Right cardiac atrium (tissue), 5 donors: ENCODE measurements at regions not wholly inside any gene's neighbourhood (a gene's known extent, or its start where the extent isn't known, plus 50 kb on each side); places are given as distances from the start of the nearest gene placed in this dataset.
"Not testable (repeated sequence)": the region's sequence is repeated elsewhere in the genome, so short reads cannot be mapped to it uniquely, and the experiment has no call there.

Experiments used
- ATAC-seq, 2 donors: fragments of 200-7000 bp; cut with Tn5 transposase; one replicate each; pipeline versions ENCODE4 v1.8.0 to v1.9.1; 2020; ENCODE audit warnings: moderate library complexity in 2 of 2, mild to moderate bottlenecking in 1 of 2
- DNase-seq, 3 donors: peaks; one replicate each; pipeline ENCODE4 v3.0.0-alpha.2; 2020
- H3K27ac ChIP-seq: one replicate; pipeline ENCODE4 v1.5.1; 2013; ENCODE audit warnings: mild to moderate bottlenecking, low read length, control low read depth, moderate library complexity
- H3K27me3 ChIP-seq: one replicate; pipeline ENCODE4 v1.6.1; 2013; ENCODE audit not compliant: control insufficient read depth, insufficient read depth
- H3K4me1 ChIP-seq: one replicate; pipeline ENCODE4 v1.6.1; 2013; ENCODE audit warnings: low read length; ENCODE audit not compliant: control insufficient read depth, insufficient read depth
- H3K4me3 ChIP-seq: one replicate; pipeline ENCODE4 v1.5.1; 2013; ENCODE audit warnings: low read length, control low read depth
- H3K9me3 ChIP-seq: one replicate; pipeline ENCODE4 v1.6.1; 2013; ENCODE audit warnings: low read length; ENCODE audit not compliant: control insufficient read depth
- WGBS: extraction: QIAGEN DNeasy Blood & Tissue Kit; methylation state at CpG from one replicate; pipeline ENCODE4 v1.1.7; 2013; 5-methylcytosine and 5-hydroxymethylcytosine counted together
- intact Hi-C, 4 donors: fragments of 100-400 bp; cut with DNase I; formaldehyde crosslinking; loops; one replicate each; pipeline versions ENCODE4 v1.11.0 to v1.14.0; 2022 to 2023
- donor health status: healthy with polysubstance abuse.
- donor health status: DM: no; HTN: yes; CAD: no.
- donor health status: DM: no; HTN: no; CAD: no.
- donor health status: DM: no; HTN: yes; CAD: no; lungs with severe emphysema.
- donor health status: DM: yes; HTN: yes; CAD: no.

GRCh38 chr7:106444068-106444655 is 159.4 kb upstream of the NAMPT start:
- no peak for DNase-seq
- 76% methylated on average over 1 of the region's 1 CpG for WGBS
- H3K9me3 ChIP-seq, result no peaks in the 10 kb centered on the region
- no peak for ATAC-seq
- H3K27ac ChIP-seq, result no peak overlapping the region
- no peaks in the 10 kb centered on the region for H3K27me3 ChIP-seq
- H3K4me1 ChIP-seq, result no peaks in the 10 kb centered on the region
- H3K4me3 ChIP-seq, result no peak overlapping the region
- intact Hi-C loops, result no loop called here

- ATAC-seq (no peak), DNase-seq (no peak)
- 89% methylated on average over 4 of the region's 4 CpGs for WGBS
- intact Hi-C loops, result no loop called here
- H3K9me3 ChIP-seq, result no peaks in the 10 kb centered on the region
- no peak overlapping the region for H3K27ac ChIP-seq
- no peaks in the 10 kb centered on the region for H3K4me1 ChIP-seq
- no peak overlapping the region for H3K4me3 ChIP-seq
- H3K27me3 ChIP-seq, result no peaks in the 10 kb centered on the region
Measured at GRCh38 chr7:106443156-106443555, 158.4 kb upstream of the NAMPT start.

GRCh38 chr7:106442476-106442875 is 157.7 kb upstream of the NAMPT start:
- ATAC-seq (no peak), DNase-seq (no peak)
- no peak overlapping the region for H3K27ac ChIP-seq
- no peaks in the 10 kb centered on the region for H3K9me3 ChIP-seq
- H3K4me3 ChIP-seq, result no peak overlapping the region
- H3K4me1 ChIP-seq, result no peaks in the 10 kb centered on the region
- 90% methylated on average over 1 of the region's 1 CpG for WGBS
- H3K27me3 ChIP-seq, result no peaks in the 10 kb centered on the region
- intact Hi-C loops, result no loop called here

GRCh38 chr7:106441343-106441742 is 156.6 kb upstream of the NAMPT start:
- WGBS, result 87% methylated on average over 2 of the region's 2 CpGs
- H3K4me3 ChIP-seq, H3K9me3 ChIP-seq, DNase-seq, H3K27ac ChIP-seq, H3K27me3 ChIP-seq, intact Hi-C loops, H3K4me1 ChIP-seq, ATAC-seq: not testable (repeated sequence)

GRCh38 chr7:106436933-106437332 is 152.2 kb upstream of the NAMPT start:
- DNase-seq, H3K27me3 ChIP-seq, H3K27ac ChIP-seq, intact Hi-C loops, H3K9me3 ChIP-seq, H3K4me3 ChIP-seq, ATAC-seq, H3K4me1 ChIP-seq: not testable (repeated sequence)
- WGBS, result 84% methylated on average over 2 of the region's 2 CpGs

- H3K4me3 ChIP-seq, result no peak overlapping the region
- ATAC-seq, result no peak
- no peak for DNase-seq
- no peaks in the 10 kb centered on the region for H3K9me3 ChIP-seq
- no peak overlapping the region for H3K27ac ChIP-seq
- intact Hi-C loops, result no loop called here
- H3K4me1 ChIP-seq, result no peaks in the 10 kb centered on the region
- no peaks in the 10 kb centered on the region for H3K27me3 ChIP-seq
- WGBS, result 87% methylated on average over 2 of the region's 2 CpGs
Measured at GRCh38 chr7:106433377-106433776, 148.6 kb upstream of the NAMPT start.

- H3K4me3 ChIP-seq, result no peak overlapping the region
- intact Hi-C loops, result no loop called here
- no peaks in the 10 kb centered on the region for H3K27me3 ChIP-seq
- WGBS, result 53% methylated on average over 4 of the region's 4 CpGs
- H3K9me3 ChIP-seq, result no peaks in the 10 kb centered on the region
- ATAC-seq (no peak), DNase-seq (no peak)
- no peak overlapping the region for H3K27ac ChIP-seq
- no peaks in the 10 kb centered on the region for H3K4me1 ChIP-seq
Measured at GRCh38 chr7:106430535-106431455, 146.0 kb upstream of the NAMPT start.

GRCh38 chr7:106430103-106430502 is 145.3 kb upstream of the NAMPT start:
- DNase-seq (no peak), ATAC-seq (no peak)
- Histone ChIP-seq H3K9me3 (no peaks in the 10 kb centered on the region), H3K27ac (no peak overlapping the region), H3K4me1 (peaks cover 5% of the 10 kb centered on the region), H3K27me3 (no peaks in the 10 kb centered on the region), H3K4me3 (no peak overlapping the region)
- intact Hi-C loops, result no loop called here
- 68% methylated on average over 4 of the region's 4 CpGs for WGBS

- ATAC-seq, result no peak
- WGBS, result 80% methylated on average over 7 of the region's 7 CpGs
- no peaks in the 10 kb centered on the region for H3K27me3 ChIP-seq
- peak in 2 of 3 donors; percentile 33 to 45 for DNase-seq
- H3K4me1 ChIP-seq, result peaks cover 11% of the 10 kb centered on the region
- no peak overlapping the region for H3K27ac ChIP-seq
- H3K4me3 ChIP-seq, result no peak overlapping the region
- H3K9me3 ChIP-seq, result no peaks in the 10 kb centered on the region
- intact Hi-C loops, result no loop called here
Measured at GRCh38 chr7:106426803-106427202, 142.0 kb upstream of the NAMPT start.

- no peak overlapping the region for H3K4me3 ChIP-seq
- H3K27me3 ChIP-seq, result no peaks in the 10 kb centered on the region
- H3K9me3 ChIP-seq, result no peaks in the 10 kb centered on the region
- peak; percentile 79 to 81 for ATAC-seq
- peaks cover 14% of the 10 kb centered on the region for H3K4me1 ChIP-seq
- DNase-seq, result peak; percentile 68 to 76 (median 76)
- intact Hi-C loops, result no loop called here
- H3K27ac ChIP-seq, result peak overlapping the region; percentile 63
- 17% methylated on average over 7 of the region's 7 CpGs for WGBS
Measured at GRCh38 chr7:106425017-106425719, 140.4 kb upstream of the NAMPT start.

GRCh38 chr7:106424476-106425016 is 139.8 kb upstream of the NAMPT start:
- Histone ChIP-seq H3K4me1 (peaks cover 14% of the 10 kb centered on the region), H3K27ac (no peak overlapping the region), H3K27me3 (no peaks in the 10 kb centered on the region), H3K4me3 (no peak overlapping the region), H3K9me3 (no peaks in the 10 kb centered on the region)
- DNase-seq (no peak), ATAC-seq (no peak)
- intact Hi-C loops, result no loop called here
- 28% methylated on average over 1 of the region's 1 CpG for WGBS
